Neural cell (in vitro differentiated cells): ENCODE measurements at regions not wholly inside any gene's neighbourhood (a gene's known extent, or its start where the extent isn't known, plus 50 kb on each side); places are given as distances from the start of the nearest gene placed in this dataset.

ENCODE experiments used
- H2AFZ ChIP-seq: fragments of 200-600, 300-800 bp; sonication (generic), shearing (Covaris generic); 2 replicates; pipeline ENCODE4 v1.6.0; 2014; ENCODE audit warnings: low read depth, mild to moderate bottlenecking, antibody characterized with exemption, low read length, moderate library complexity
- H3F3A ChIP-seq: fragments of 200-600 bp; shearing (Covaris generic); 2 replicates; pipeline ENCODE4 v1.6.1; 2016; ENCODE audit warnings: mild to moderate bottlenecking, moderate library complexity, mixed read lengths, antibody characterized with exemption, low read length; ENCODE audit not compliant: insufficient read depth, poor library complexity, severe bottlenecking
- H3K27ac ChIP-seq: fragments of 200-600, 300-800 bp; sonication (generic), shearing (Covaris generic); 2 replicates; pipeline ENCODE4 v1.5.1; 2014; ENCODE audit warnings: mild to moderate bottlenecking, low read length, moderate library complexity
- H3K27me3 ChIP-seq: fragments of 300-800, 200-600 bp; sonication (generic), shearing (Covaris generic); 2 replicates; pipeline ENCODE4 v1.6.0; 2014; ENCODE audit warnings: mild to moderate bottlenecking, low read depth, low read length, moderate library complexity; ENCODE audit not compliant: insufficient read depth
- H3K36me3 ChIP-seq: fragments of 300-800, 200-600 bp; sonication (generic), shearing (Covaris generic); 2 replicates; pipeline ENCODE4 v1.5.1; 2014; ENCODE audit warnings: mild to moderate bottlenecking, antibody characterized with exemption, low read length, moderate library complexity; ENCODE audit not compliant: insufficient read depth
- H3K4me2 ChIP-seq: fragments of 300-800, 200-600 bp; sonication (generic), shearing (Covaris generic); 2 replicates; pipeline ENCODE4 v1.6.0; 2014; ENCODE audit warnings: mild to moderate bottlenecking, low read length
- H3K4me3 ChIP-seq: fragments of 300-800, 200-600 bp; sonication (generic), shearing (Covaris generic); 2 replicates; pipeline ENCODE4 v1.5.1; 2014; ENCODE audit warnings: mild to moderate bottlenecking, low read length, moderate library complexity
- H3K79me2 ChIP-seq: fragments of 200-600 bp; shearing (Covaris generic); replicated peaks from 2 replicates; pipeline ENCODE4 v1.6.0; 2014; ENCODE audit warnings: mild to moderate bottlenecking, low read length, moderate library complexity; ENCODE audit not compliant: insufficient read depth
- H3K9ac ChIP-seq: fragments of 300-800, 200-600 bp; sonication (generic), shearing (Covaris generic); 2 replicates; pipeline ENCODE4 v1.6.1; 2016; ENCODE audit warnings: mild to moderate bottlenecking, low read length, mixed read lengths
- H3K9me2 ChIP-seq: fragments of 200-600 bp; shearing (Covaris generic); 2 replicates; pipeline ENCODE4 v1.6.1; 2016; ENCODE audit warnings: mild to moderate bottlenecking, low read length, mixed read lengths; ENCODE audit not compliant: insufficient read depth
- H3K9me3 ChIP-seq: fragments of 200-600, 300-800 bp; sonication (generic), shearing (Covaris generic); 2 replicates; pipeline ENCODE4 v1.6.1; 2016; ENCODE audit warnings: mild to moderate bottlenecking, mixed run types, low read length, moderate library complexity, mixed read lengths
- H4K20me1 ChIP-seq: fragments of 200-600 bp; shearing (Covaris generic); 2 replicates; pipeline ENCODE4 v1.6.1; 2016; ENCODE audit warnings: mild to moderate bottlenecking, mixed run types; ENCODE audit not compliant: insufficient read depth
- EP300 ChIP-seq: fragments of 450-650 bp; conservative IDR thresholded peaks from 2 replicates; pipeline ENCODE4 v1.6.1; 2014; ENCODE audit warnings: antibody characterized with exemption, mild to moderate bottlenecking, moderate library complexity; ENCODE audit not compliant: poor library complexity, severe bottlenecking
- EZH2 ChIP-seq: fragments of 200-600, 300-800 bp; shearing (Covaris generic), sonication (generic); IDR thresholded peaks from 2 replicates; pipeline ENCODE4 v1.6.1; 2014; ENCODE audit warnings: antibody characterized with exemption, low read length, borderline replicate concordance, mild to moderate bottlenecking; ENCODE audit not compliant: insufficient read depth, poor library complexity, severe bottlenecking
- MXI1 ChIP-seq: fragments of 450-650 bp; conservative IDR thresholded peaks from 2 replicates; pipeline ENCODE4 v1.6.1; 2014; ENCODE audit warnings: antibody characterized with exemption, mild to moderate bottlenecking; ENCODE audit not compliant: poor library complexity, severe bottlenecking
- POLR2AphosphoS5 ChIP-seq: IDR thresholded peaks from 2 replicates; pipeline ENCODE4 v1.6.1; 2012
- RAD21 ChIP-seq: fragments of 450-650 bp; conservative IDR thresholded peaks from 2 replicates; pipeline ENCODE4 v1.6.1; 2014; ENCODE audit warnings: antibody characterized with exemption, mild to moderate bottlenecking, moderate library complexity
- SMC3 ChIP-seq: fragments of 450-650 bp; conservative IDR thresholded peaks from 2 replicates; pipeline ENCODE4 v1.6.1; 2014; ENCODE audit warnings: antibody characterized with exemption, mild to moderate bottlenecking, moderate library complexity; ENCODE audit not compliant: poor library complexity
- TAF1 ChIP-seq: IDR thresholded peaks from 2 replicates; pipeline ENCODE4 v1.6.1; 2012; ENCODE audit warnings: low read depth
- TF ChIP-seq, protein P1 (sequence below): IDR thresholded peaks from 2 replicates; pipeline ENCODE4 v1.6.1; 2012; ENCODE audit warnings: borderline replicate concordance
- TF ChIP-seq, protein P2 (sequence below): fragments of 450-650 bp; IDR thresholded peaks from 2 replicates; pipeline ENCODE4 v1.5.1; 2014; ENCODE audit warnings: antibody characterized with exemption, mild to moderate bottlenecking, moderate library complexity; ENCODE audit not compliant: poor library complexity, severe bottlenecking

DNA sequence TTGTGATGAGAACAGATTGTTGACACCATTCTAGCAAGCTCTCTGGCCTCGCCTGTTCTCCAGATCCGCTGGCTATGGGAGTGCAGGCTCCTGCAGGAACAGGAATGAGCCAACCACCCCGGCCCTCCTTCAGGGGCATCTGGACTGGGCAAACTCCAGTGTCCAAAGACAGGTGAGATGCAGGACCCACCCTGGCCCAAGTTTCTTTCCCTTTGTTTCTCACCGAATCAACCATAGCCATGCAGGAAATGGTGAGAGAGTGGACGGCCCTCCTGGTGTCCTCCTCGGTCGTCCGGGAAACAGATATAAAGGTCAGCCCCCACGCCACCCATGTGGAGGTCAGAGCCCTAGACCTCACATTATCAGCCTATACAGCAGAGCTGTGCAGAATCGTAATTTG, 108.6 kb upstream of the IRX2 start:
- Histone ChIP-seq H3K4me2 (no peak overlapping the region), H3K36me3 (no peaks in the 10 kb centered on the region), H3K27ac (no peak overlapping the region), H3K4me3 (no peak overlapping the region), H4K20me1 (no peaks in the 10 kb centered on the region), H3F3A (no peaks in the 10 kb centered on the region), H3K9me2 (no peaks in the 10 kb centered on the region), H3K79me2 (no peaks in the 10 kb centered on the region), H3K9me3 (no peaks in the 10 kb centered on the region), H3K27me3 (no peaks in the 10 kb centered on the region), H2AFZ (no peak overlapping the region), H3K9ac (no peak overlapping the region)
- TF ChIP-seq, protein P1, sequence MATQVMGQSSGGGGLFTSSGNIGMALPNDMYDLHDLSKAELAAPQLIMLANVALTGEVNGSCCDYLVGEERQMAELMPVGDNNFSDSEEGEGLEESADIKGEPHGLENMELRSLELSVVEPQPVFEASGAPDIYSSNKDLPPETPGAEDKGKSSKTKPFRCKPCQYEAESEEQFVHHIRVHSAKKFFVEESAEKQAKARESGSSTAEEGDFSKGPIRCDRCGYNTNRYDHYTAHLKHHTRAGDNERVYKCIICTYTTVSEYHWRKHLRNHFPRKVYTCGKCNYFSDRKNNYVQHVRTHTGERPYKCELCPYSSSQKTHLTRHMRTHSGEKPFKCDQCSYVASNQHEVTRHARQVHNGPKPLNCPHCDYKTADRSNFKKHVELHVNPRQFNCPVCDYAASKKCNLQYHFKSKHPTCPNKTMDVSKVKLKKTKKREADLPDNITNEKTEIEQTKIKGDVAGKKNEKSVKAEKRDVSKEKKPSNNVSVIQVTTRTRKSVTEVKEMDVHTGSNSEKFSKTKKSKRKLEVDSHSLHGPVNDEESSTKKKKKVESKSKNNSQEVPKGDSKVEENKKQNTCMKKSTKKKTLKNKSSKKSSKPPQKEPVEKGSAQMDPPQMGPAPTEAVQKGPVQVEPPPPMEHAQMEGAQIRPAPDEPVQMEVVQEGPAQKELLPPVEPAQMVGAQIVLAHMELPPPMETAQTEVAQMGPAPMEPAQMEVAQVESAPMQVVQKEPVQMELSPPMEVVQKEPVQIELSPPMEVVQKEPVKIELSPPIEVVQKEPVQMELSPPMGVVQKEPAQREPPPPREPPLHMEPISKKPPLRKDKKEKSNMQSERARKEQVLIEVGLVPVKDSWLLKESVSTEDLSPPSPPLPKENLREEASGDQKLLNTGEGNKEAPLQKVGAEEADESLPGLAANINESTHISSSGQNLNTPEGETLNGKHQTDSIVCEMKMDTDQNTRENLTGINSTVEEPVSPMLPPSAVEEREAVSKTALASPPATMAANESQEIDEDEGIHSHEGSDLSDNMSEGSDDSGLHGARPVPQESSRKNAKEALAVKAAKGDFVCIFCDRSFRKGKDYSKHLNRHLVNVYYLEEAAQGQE: no peak
- TF ChIP-seq, protein P2, sequence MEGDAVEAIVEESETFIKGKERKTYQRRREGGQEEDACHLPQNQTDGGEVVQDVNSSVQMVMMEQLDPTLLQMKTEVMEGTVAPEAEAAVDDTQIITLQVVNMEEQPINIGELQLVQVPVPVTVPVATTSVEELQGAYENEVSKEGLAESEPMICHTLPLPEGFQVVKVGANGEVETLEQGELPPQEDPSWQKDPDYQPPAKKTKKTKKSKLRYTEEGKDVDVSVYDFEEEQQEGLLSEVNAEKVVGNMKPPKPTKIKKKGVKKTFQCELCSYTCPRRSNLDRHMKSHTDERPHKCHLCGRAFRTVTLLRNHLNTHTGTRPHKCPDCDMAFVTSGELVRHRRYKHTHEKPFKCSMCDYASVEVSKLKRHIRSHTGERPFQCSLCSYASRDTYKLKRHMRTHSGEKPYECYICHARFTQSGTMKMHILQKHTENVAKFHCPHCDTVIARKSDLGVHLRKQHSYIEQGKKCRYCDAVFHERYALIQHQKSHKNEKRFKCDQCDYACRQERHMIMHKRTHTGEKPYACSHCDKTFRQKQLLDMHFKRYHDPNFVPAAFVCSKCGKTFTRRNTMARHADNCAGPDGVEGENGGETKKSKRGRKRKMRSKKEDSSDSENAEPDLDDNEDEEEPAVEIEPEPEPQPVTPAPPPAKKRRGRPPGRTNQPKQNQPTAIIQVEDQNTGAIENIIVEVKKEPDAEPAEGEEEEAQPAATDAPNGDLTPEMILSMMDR: no peak
- TF ChIP-seq TAF1: no peak
- no peak for TF ChIP-seq SMC3
- TF ChIP-seq POLR2AphosphoS5: no peak
- no peak for TF ChIP-seq RAD21
- no peak for TF ChIP-seq EP300
- no peak for TF ChIP-seq MXI1
- TF ChIP-seq EZH2: no peak

DNA sequence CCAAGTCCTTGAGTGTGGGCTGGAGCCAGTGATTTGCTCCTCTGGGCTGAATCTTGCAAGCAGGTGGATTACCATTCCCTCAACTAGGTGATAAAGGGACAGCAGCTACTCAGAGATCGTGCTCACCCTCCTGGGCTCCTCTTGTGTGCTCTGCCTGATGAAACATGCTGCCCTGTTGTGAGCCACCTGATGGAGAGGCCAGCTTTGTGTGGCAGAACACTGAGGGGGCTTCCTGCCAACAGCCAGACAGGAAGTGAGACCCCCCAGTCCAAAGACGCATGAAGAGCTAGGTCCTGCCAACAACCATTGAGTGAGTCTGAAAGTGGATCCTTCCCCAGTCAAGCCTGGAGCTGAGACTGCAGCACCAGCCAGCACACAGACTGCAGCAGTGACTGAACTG, 106.4 kb upstream of the IRX2 start:
- Histone ChIP-seq H3K4me3 (no peak overlapping the region), H3K9me2 (no peaks in the 10 kb centered on the region), H4K20me1 (no peaks in the 10 kb centered on the region), H3K4me2 (no peak overlapping the region), H3K9ac (no peak overlapping the region), H2AFZ (no peak overlapping the region), H3K27ac (no peak overlapping the region), H3F3A (no peaks in the 10 kb centered on the region), H3K79me2 (no peaks in the 10 kb centered on the region), H3K36me3 (no peaks in the 10 kb centered on the region), H3K9me3 (no peaks in the 10 kb centered on the region), H3K27me3 (no peaks in the 10 kb centered on the region)
- TF ChIP-seq POLR2AphosphoS5: no peak
- TF ChIP-seq TAF1: no peak
- no peak for TF ChIP-seq MXI1
- TF ChIP-seq SMC3: no peak
- TF ChIP-seq EP300: no peak
- no peak for TF ChIP-seq EZH2
- TF ChIP-seq, protein P2: no peak
- TF ChIP-seq, protein P1: no peak
- no peak for TF ChIP-seq RAD21
